Lower leg skin (tissue), 3 donors: ENCODE measurements at regions not wholly inside any gene's neighbourhood (a gene's known extent, or its start where the extent isn't known, plus 50 kb on each side); places are given as distances from the start of the nearest gene placed in this dataset.

Source experiments
- CTCF ChIP-seq, 3 donors: fragments of 450-650 bp; IDR thresholded peaks; one replicate each; pipeline ENCODE4 v1.5.1; 2016; ENCODE audit warnings: antibody characterized with exemption in 3 of 3, mild to moderate bottlenecking in 3 of 3, moderate library complexity in 2 of 3
- POLR2A ChIP-seq, 2 donors: fragments of 450-650 bp; IDR thresholded peaks; one replicate each; pipeline ENCODE4 v1.6.1; 2016 to 2017; ENCODE audit warnings: antibody characterized with exemption in 2 of 2, mild to moderate bottlenecking in 1 of 2, moderate library complexity in 1 of 2

- TF ChIP-seq CTCF (IDR thresholded peaks at IDR 0.05) (no peak), POLR2A (IDR thresholded peaks at IDR 0.05) (no peak)
These were observed 2733.7 kb downstream of the PCDH7 start for GRCh38 chr4:33453916-33454315.
